ENCODE measurements at regions not wholly inside any gene's neighbourhood (a gene's known extent, or its start where the extent isn't known, plus 50 kb on each side); places are given as distances from the start of the nearest gene placed in this dataset.

DNA sequence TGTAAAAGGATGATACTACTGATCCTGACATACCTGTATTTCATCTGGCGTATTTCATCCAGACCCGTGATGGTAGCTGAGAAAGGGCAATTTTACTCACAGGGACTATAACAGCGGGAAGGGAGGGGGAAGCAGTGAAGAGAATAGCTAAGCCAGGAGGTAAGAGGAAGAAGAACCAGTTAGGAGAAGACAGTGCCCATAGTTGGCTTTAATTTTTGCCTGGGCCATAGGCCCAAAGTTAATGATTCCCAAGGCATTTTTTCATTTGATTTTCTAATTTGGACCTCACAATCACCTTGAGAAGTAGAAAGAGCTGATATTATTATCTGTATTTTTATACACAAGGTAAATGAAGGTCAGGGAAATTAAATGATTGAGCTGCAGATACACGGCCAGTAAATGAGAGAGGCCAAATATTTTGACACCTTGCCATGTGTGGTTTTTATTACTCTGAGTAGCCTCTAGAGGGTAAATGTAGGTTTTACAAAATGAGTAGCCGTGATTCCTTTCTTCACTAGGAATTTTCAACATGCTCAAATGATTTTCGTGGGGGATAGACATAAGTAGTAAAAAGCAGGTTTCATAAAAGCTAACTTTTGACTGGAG lies 382.2 kb downstream of the FUT8 start:
- no peak for DNase-seq

DNA sequence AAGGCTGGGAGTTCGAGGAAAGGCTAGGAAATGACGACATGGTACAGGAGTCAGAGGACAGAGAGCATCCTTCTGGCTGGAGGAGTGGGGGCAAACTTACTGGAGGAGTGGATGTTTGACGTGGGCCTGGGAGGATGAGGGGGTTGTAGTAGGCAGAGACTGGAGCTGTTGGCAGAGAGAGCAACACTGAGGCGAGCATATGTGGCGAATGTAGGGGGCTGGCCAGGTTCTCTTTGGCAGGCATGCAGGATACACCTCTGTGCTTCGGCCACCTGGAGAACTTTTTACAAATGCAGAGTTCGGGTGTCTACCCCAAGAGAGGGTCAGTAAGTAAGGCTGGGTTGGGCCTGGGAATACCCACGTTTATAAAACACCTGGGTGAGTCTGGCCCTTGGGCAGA lies 385.7 kb downstream of the FUT8 start:
- no peak for DNase-seq

DNA sequence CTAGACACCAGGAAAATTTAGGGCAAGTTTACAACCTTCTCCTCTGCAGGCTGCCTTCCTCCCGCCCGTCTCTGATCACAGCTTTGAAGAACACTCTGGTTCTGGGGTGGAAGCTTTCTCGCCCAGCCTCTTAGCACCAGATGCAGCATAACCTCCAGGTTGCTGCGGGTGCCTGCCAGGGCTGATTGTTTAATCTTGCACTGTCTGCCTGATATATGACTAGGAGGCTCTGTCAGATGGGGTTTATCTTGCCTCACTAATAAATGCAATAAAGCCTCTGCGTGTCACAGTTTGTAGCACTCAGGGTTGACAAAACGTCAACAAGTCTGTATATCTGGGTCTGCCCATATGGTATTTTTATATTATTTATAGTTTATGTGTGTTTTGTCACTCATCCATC lies 388.2 kb downstream of the FUT8 start:
- no peak for DNase-seq

DNA sequence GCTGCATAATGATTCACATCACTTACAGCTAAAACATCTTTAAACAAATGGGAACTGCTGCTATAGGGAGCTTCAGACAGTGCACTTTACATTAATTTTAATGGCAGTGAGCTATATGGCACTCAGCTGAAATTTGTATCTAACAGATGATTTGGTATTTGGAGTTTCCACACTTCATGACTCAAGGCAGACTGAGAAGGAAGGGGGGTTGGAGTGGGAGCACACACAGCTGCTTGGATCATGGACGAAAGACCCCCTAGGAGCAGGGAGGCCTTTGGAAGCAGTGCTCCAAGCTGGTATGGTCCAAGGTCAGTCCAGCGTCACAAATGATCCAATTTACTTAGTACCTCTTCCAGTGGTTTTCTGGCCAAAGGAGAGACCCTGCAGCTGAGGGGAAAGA lies 389.7 kb downstream of the FUT8 start:
- DNase-seq, result no peak

DNA sequence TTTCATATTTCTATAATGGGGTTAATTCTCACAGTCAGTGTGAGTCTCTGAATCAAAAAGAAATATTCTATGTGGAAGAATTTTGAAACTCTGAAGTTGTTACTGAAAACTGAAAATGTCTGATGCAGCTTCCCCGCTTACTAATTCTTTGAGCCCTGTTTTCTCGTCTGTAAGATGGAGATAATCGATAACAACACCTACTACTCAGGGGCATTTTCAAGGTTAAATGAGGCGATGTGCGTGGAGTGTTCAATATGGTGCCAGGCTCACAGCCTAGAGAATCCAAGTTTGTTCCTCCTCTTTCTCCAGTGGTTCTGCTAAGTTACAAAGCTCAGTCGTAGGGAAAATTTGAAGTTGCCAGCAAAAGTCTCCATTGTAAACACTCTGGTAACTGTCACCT lies 391.4 kb downstream of the FUT8 start:
- DNase-seq, result no peak

DNA sequence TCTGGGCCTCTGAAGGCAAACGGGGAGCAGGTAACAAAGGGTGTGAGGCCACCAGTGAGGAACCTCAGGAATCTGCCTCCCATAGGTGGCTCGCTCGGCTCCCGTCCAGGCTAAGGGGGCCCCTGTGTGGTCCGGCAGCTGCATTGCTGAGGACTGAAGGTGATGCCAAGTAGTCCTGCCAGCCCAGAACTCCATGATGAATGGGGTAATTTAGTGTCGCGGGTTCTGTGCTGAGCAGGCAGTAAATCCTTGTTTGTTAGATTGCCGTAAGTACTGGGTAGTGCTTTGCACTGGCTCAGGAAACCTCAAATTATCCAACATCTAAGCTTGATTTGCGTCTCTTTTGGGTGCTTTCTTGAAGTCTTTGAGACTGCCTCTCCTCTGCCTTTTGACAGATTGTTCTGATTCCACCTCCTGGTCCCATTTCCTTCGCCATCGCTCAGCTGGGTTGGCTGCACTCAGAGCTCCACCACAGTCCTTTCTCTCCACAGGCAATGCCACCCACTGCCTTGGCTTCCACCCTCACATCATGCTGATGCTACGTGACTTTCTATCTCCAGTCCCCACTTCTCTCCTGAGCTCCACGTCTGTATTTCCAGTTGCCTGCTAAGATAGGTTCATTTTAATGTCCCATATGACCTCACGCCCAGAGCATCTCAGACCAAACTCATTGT lies 392.0 kb downstream of the FUT8 start:
- no peak for DNase-seq

DNA sequence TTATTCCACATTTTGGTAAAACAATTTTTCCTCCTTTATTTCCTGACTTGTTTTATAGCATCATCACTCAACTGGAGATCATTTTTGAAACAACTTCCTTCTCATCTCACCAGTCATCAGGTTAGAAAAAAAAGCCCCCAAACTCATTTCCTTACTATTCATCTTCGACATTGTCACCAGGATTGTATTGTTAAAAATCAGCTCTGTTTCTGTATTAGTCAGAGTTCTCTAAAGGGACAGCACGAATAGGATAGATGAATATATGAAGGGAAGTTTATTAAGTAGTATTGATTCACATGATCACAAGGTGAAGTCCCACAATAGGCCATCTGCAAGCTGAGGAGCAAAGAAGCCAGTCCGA lies 392.6 kb downstream of the FUT8 start:
- DNase-seq, result no peak

DNA sequence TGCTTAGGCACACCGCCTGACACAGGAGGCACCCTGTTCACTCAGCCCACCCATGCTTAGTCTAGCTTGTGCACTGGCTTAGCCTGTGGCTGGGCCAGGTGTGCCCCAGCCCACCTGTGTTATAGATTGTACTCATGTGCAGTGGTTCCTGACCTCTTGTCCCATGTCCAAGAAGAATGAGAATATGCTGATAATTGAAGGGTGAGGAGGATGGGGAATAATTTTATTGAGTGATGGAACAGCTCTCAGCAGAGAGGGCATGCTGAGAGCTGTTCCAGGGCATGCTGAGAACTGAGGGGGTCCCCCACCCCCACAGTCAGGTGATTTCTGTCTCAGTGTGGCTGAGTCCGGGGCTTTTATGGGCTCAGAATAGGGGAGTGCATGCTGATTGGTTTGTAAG lies 395.9 kb downstream of the FUT8 start:
- DNase-seq, result no peak

DNA sequence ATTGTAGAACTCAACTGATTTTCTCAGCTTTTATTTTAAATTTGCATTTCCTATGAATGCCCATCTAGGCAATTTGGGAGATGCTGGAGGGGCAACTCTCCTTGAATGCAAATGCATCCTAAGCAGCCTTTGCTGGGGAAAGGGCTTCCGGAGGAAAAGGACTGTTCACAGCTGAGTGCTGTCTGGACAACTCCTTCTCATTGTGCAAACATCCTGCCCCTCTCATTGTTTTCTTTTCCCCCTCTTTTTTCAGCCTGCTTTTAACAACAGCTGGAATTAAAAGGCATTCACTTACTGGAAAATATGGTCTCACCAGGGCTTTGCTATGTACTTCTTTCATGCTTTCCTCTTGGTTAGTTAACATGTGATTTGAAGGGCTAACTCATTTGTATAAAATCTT lies 397.8 kb downstream of the FUT8 start:
- no peak for DNase-seq

DNA sequence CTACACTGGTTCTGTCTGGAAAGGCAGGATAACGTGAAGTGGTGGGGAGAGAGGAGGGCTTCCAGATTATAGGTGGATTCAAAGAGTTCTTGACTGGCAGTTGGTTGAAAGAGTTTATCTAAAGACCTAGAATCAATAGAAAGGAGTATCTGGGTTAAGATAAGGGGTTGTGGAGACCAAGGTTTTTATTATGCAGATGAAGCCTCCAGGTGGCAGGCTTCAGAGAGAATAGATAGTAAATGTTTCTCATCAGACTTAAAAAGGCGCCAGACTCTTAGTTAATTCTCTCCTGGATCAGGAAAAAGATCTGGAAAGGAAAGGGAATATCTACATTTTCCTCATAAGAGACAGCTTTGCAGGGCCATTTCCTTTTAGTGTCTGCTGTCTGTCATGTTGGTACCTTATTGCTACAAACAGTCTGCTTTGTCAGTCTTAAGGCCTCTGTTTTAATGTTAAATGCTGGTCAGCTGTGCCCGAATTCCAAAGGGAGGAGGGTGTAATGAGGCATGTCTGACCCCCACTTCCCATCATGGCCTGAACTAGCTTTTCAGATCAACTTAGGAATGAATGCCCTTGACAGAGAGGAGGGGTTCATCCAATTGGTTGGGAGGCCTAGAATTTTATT lies 401.3 kb downstream of the FUT8 start:
- DNase-seq, result no peak

DNA sequence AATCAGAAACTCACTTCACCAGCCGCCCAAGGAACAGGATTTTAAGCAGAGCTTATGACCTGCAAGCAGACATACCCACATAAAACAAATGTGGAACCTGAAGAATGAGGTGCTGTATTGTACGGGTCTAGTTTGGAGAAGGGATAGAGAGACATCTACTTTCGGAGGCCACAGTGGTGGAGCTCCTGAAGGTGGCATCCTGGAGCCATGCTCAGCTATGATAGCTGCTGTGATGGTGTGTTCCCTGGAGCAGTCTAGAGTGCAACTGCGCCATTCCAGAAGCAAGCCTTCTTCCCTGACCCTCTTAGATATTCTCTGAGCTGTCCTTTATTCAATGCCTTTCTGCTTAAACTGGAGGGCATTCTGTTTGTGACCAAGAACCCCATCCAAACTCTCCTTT lies 402.6 kb downstream of the FUT8 start:
- no peak for DNase-seq

DNA sequence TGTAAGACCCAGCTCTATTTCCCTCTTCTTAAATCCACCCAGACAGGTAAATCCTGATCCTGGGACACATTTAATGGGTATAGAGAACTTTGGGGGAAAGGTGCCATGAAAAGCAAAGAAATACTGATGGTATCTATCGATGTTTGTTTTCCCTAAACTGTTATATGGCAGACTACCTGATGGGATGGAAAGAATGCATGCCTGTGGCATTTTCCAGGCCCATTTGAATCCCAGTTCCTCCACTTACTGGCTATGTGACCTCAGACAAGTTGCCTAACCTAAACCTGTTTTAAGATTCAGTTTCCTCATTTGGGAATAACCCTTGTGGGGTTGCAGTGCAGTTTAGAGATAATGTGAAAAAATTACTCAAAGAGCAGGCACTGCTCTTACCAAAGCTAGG lies 404.5 kb downstream of the FUT8 start:
- no peak for DNase-seq

DNA sequence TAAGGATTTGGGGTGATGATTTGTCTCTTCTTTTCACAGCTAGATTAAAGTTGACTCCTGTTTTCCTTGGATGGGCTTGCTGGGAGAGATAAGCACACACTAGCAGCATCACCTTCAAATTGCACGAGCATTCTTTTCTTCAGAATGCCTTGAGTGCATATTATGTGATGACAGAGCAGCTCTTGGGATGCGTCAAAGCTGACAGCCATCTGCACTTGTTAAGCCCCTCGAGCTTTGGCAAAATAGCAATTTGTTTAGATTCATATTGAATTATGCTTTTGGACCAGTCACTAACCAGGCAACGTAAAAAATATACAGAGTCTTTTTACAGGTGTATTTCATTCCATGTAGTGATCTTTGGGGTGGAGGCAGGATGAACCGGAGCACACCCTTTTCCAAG lies 407.0 kb downstream of the FUT8 start:
- DNase-seq, result no peak

DNA sequence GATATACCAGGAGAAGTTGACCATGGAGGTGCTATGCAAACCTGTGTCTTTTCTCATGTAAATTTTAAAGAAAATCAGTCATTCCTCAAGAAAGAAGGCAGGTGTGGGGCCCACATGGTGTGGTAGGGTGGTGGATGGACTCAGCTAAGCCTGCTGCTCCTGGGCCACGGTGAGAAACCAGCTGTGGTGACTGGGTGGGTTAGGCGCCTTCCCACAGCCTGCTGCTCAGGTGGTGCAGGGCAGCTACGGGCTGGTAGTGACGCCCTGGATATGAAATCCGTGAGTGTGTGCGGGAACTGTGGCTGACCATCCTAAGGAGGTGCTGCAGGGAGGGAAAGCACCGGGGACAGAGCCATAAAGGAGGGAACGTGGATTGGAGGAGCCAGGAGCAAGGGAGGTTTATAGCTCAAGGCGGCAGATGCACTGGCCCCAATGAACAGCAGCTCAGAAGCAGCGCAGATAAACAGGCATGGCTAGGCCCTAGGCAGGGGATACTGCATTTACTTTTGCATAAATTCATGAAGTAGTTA lies 408.8 kb downstream of the FUT8 start:
- DNase-seq, result no peak

DNA sequence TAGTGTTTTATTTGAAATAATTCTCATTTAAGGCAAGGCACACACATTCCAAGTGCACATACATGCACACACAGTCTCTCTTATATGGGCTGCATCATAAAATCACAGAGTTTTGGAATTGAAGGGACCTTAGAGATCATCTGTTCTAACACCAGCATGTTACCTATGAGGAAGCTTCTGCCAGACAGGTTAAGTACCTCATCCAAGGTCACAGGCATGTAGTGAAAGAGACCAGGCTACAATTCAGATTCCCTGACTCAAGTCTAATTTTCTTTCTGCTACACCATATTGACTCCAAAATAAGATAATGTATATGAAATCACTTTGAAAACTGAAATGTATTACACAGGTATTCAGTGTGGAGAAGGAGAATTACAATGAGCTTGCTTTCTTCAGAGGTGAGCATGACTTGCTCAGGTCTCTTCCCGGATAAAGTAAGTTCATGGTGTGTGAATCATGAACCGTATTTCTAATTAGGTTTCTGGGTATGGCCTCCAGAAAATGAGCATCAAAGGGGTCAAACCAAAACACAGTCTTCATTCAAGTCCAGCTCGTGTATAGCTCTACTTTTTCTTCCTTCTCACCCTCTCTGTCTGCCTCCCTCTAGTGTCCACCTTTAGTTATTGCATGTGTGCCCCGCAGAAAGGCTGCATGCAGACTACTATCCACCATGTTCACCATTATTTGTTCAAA lies 411.9 kb downstream of the FUT8 start:
- DNase-seq, result peak; percentile 55

DNA sequence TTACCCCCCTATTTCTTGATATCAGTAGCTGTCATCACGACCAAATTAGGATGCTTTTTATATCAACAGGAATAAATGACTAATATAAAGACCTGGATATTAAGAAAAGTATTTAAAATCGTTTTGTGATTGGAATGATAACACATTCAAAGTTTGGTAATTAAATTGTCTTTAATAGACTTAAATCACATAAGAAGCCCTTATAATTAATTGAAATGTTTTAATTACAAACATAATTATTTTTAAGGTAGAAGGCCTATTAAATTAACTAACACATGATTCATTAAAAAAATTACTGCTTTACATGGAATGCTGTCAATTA lies 412.4 kb downstream of the FUT8 start:
- no peak for DNase-seq

DNA sequence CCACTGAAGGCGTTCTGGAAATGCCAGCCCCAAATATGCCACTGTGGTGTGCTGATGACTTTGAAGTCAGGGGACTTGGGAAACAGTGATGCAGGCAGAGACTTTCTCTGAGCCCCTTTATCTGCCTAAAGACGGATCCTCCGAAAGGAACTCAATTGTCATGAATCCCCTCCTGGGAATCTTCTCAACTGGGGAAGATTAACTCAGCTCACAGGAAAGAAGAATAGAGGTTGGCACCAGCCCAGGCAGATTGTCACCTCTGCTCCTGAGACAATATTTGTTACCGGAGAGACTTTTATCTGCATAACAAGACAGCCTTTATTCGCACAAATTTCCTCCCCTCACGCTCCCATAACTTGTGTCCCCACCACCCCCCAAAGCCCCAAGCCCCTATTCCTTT lies 414.4 kb downstream of the FUT8 start:
- no peak for DNase-seq

DNA sequence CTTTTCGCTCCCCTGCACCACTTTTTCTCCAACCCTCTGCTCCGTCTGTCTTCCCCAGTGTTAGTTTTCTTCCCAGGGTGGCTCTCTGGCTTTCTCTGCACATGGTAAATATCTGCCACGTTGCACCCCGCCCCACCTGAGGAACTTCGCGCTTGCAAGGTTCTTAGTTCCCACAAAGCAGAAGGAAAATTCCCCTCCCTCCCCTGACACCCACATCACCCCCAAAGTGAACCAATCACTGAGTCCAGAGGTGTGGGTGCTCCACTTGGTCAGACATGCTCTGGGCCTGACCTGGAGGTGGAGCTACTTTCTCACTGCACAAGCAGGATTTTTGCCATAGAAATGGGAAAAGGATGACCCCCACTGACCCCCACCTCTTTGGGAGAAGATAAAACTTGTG lies 415.0 kb downstream of the FUT8 start:
- DNase-seq, result no peak

DNA sequence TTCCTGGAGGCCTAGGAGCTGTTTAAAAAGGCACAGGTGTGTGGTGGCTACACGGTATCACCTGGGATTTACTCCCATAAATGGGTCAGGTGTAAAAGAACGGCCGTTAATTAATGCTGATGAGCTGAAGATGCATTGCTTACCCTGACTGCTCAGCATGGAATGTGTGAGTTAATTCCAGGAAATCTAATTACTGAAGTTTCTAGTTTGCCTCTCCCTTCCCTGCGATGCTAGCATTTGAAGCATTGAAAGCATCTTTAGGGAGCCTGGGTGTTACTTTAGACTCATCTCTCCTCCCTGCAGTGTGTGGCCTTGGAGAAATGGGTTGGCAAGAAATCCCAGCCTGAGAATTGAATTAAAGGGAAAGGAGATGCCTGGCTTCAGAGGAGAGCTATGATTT lies 415.9 kb downstream of the FUT8 start:
- no peak for DNase-seq

DNA sequence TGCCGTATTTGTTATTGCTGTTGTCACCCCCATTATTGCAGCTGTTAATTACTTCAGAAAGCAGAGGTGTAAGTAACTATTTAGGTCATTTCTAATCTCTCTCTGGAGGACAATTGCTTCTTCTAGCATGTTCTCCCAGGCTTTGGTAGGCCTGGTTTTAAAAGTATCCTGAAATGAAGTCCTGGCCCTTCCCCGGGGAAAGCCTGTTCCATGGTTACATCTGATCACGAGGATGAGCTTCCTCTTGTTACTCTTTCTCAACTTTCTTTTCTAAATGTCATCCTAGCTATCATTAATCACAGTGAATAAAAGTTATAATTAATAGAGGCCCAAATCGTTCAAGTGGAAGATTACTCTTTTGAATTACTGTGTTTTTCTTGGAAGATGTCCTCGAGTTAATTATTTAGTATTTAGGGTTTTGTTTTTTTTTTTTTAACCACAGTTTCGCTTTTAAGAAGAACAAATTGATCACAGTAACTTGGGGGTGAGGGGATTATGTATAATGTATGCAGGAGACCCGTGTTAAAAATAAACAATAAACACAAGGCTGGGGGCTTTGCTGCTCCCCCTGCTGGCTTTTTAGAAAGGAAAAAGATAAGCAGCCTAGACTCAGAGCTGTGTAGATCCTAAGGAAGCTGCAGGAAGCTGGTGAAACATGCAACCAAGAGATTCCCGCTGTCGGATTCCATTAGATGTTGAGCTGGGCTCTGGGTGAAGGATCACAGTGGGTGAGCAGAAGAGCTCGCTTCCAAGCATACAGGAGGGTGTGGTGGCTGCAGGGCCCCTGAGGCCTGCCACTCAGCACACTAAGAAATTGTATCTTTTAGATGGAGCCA lies 420.1 kb downstream of the FUT8 start:
- DNase-seq, result no peak

DNA sequence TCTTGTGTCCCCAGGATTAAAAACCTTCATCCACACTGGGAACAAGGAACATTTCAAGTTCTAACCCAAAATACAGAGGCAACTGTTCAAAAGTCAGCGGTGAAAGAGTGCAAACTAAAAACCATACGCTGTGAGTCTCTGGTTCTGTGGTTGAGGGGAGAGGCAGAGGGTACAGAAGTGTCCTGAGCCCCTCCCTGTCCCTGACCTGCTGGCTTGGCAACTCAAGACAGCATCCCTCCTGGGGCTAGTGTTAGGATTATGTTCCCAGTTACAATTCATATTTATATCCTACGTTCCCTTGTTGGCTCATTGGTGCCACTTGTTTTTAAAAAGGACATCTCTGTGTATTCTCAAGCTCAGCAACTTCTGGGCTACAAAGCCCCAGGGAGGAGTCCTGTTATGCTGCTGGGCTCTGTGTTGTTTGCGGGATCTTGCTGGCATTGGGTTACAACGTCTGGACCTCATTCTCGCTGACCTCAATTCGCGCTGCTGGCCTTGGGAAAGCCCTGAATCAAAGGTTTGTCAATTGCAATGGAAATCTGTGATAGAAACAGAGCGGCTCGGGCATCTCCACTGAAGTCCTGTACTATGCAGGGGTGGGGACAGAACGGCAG lies 420.8 kb downstream of the FUT8 start:
- no peak for DNase-seq

DNA sequence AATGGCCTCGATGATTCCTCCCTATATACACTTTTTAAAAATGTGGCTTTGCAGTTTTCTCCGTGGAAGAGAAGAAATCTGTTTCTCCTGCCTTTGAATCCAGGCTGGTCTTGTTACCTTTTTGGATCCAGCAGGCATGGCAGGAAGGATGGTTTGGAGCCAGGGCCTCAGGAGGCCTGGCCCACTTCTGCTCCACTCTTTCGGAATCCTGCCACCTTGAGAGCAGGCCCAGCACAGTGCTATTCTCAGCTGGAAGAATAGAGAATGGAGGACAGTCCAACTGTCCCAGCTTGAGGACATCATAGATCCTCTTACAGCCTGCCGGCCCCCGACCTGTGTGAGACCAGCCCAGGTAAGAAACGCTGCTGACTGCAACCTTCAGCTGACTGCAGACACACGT lies 421.5 kb downstream of the FUT8 start:
- DNase-seq, result no peak

DNA sequence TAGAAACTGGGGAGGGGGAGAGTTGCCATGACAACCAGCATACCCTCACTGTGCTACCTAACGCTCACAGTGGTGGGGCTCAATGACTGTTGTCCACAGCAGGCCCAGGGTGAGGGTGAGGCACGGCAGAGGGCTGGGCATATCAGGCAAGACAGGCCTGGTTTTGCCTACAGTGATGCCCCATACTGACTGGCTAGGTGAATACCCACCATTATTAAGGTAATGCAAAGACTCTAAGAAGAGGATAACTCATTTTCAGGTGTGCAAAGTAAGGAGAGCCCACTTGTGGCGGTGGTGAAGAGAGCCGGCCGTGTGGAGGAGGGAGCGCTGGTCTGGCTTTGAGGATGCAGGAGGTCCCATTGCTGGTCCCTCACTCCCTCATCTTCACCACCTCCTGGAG lies 422.3 kb downstream of the FUT8 start:
- DNase-seq, result no peak

All from central memory CD4-positive, alpha-beta T cell (primary cell).